GM20000 (cell line): ENCODE measurements at regions not wholly inside any gene's neighbourhood (a gene's known extent, or its start where the extent isn't known, plus 50 kb on each side); places are given as distances from the start of the nearest gene placed in this dataset.

Experiments
- DNase-seq: peaks from one replicate; pipeline ENCODE4 v3.0.0; 2012; ENCODE audit warnings: low spot score
- TF ChIP-seq, protein P1 (sequence below): IDR thresholded peaks from 2 replicates; pipeline ENCODE4 v1.5.1; 2012; ENCODE audit warnings: mild to moderate bottlenecking, control low read depth; ENCODE audit errors: extremely low read depth, missing control alignments

DNA sequence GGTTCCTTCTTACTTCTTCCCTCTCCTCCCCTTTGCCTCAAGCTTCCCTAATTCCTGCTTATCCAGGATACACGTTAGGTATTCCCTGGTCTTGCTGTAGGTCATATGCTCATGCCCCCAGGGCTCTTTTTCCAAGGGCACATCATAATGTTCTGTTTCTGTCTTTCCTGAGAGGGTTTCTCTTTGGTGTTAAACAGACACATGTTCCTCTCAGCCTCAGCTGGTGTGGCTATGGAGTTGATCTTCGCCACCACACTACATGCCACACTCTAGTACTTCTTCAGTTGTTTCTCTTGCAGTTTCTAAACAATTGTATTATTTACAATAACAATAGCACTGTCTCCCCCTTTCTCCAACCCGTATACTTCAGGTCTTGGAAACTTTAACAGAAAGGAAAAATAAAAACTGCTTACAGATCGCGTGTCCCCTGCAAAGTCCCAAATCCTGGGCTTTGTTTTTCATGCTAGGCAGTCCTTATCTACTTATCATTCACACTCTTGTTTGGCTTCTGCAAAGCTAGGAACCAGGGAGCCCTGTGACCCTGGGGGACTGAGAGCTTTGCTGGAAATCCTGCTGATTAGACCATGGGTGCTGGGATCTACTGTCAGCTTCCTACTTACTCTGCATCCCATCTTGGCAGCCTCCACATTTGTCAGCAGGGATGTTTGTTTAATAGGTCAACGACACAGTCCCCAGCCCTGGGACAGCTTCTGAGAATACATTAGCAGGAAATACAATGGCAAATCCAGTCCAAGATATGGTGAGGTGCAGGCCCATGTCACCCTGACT, 193.9 kb upstream of the BMPER start:
- DNase-seq: no peak
- TF ChIP-seq, protein P1, sequence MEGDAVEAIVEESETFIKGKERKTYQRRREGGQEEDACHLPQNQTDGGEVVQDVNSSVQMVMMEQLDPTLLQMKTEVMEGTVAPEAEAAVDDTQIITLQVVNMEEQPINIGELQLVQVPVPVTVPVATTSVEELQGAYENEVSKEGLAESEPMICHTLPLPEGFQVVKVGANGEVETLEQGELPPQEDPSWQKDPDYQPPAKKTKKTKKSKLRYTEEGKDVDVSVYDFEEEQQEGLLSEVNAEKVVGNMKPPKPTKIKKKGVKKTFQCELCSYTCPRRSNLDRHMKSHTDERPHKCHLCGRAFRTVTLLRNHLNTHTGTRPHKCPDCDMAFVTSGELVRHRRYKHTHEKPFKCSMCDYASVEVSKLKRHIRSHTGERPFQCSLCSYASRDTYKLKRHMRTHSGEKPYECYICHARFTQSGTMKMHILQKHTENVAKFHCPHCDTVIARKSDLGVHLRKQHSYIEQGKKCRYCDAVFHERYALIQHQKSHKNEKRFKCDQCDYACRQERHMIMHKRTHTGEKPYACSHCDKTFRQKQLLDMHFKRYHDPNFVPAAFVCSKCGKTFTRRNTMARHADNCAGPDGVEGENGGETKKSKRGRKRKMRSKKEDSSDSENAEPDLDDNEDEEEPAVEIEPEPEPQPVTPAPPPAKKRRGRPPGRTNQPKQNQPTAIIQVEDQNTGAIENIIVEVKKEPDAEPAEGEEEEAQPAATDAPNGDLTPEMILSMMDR: no peak

DNA sequence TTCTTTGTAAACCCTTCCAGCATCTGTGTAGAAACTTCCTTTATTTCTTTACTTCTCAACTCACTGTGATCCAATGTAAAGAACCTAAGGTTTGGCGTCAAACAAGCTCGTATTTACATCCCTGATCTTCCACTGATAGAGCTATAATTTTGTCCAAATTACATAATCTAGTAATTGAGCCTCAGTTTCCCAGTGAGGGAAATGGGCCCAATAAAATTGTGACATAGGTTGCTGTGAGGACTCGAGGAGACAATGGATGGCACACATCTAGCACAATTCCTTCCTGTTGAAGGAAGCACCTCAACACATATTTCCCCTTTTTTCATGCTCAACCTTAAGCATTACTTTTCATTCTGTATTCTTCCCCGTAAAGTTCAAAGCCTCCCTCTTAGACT, 193.3 kb upstream of the BMPER start:
- TF ChIP-seq, protein P1: no peak
- DNase-seq: no peak

DNA sequence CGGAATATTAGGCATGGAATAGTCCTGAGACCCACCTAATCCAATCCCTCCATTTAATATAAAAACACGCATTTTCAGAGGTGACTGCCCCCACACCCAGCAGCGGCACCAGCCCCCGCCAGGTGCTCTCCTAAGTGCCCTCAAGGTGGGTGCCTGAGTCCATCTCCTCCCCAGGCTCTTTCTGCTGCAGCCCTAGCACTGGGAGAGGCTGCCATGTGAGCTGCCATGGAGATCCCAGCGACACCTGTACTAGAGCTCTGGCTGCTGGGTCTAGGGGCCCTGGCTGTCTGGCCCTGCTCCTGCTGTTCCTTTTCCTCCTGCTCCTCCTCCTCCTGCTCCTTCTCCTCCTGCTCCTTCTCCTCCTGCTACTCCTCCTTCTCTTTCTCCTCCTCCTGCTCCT, 191.1 kb upstream of the BMPER start:
- TF ChIP-seq, protein P1: no peak
- DNase-seq: no peak

DNA sequence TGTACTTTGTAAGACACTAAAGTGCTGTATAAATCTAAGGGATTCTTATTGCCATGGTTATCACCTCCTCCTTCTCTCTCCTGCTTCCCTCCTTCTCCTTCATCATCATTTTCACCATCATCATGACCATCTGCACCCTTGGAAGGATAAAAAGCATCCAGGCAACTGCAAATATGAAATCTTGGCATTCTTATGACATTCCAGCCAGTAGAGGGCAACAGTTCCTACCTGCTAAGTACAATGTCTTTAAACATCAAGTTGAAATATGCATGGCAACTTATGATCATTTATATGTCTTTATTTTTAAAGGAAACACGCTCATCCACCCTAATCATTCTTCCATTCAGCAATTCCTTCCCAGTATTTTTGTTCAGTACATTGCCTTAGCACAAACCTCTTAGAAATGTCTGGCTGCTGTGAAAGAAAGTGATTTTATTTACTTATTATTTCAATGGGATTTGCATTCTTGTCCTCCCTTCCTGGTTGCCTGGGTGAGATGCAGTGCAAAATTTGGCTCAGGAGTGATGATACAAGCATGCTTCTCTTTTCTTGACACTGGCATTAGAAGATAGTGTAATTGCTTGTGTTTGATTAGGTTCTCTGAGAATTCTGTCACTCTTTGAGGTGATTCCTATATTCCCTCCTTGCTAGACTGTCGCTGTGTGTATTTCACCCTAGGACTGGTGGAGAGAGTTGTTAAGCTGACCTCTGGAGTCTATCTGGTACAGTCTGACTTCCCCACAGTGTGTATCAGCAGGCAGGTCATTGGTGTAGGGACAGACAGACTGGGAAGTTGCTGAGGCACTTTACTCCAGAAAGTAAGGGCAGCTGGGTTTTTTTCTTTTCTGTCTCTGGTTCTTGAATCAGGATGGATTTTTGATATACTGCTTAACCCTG, 188.5 kb upstream of the BMPER start:
- TF ChIP-seq, protein P1: peak; percentile 8
- DNase-seq: no peak

DNA sequence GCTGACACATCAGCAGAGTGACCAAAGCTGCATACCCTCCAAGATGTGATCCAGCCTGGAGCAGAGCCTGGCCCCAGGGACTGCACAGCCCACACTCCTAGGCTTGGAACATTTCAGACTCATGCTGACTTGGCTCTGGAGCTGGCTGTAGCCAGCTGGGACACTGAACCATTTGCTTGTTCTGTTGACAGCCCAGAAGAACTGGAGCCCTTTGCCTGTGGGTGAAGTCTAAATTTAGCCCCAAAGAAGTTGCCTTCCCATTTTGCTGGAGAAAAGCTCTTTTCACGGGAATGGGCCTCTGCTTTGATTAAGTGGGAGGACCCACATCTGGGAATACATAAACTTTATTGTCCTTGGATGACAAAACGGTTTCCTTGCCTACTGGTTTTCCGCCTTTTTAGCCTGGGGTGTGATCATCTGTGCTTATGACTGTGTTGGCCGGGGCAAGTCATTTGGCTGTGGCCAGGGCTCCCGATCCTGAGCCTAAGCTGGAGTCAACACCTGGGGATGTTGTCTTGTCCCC, 186.2 kb upstream of the BMPER start:
- DNase-seq: no peak

DNA sequence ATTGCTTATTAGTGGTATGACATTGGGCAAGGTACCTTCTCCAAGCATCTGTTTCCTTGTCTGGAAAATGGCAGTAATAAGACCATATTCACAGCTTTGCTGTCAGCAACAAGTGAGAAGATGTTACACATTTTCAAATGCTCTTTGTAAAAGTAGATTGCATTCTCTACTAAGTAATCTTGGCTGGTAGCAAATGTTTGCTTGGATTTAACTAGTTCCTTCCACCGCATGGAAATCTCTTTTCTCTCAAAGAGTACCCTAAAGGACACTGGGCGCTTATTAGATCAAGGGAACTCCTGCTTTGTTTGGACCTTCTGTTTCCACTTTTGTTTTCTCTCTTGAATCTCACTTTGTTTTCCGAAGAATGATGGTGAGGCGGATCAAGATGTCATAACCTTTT, 185.2 kb upstream of the BMPER start:
- TF ChIP-seq, protein P1: no peak
- no peak for DNase-seq

More for the DNA sequence above, 186.2 kb upstream of the BMPER start:
- TF ChIP-seq, protein P1: no peak

DNA sequence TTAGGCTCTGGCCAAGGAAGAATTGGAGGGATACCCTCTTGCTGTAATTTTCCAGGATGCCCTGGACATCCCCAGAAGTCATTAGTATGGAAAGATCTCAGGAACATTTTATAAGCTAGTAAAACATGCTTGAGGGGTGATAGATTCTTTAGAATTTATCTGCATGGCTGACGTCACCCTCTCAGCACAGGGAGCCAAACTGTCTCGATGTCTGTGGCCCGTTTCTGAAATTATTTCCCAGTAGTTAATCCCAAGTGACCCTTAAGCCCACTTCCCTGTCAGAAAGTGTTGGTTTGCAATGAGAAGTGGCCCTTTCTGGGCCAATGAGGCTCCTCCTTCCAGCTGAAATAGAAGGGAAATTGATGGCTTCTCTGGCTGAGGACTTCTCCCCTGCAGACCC, 184.5 kb upstream of the BMPER start:
- TF ChIP-seq, protein P1: no peak
- DNase-seq: no peak
